ENCODE measurements at regions not wholly inside any gene's neighbourhood (a gene's known extent, or its start where the extent isn't known, plus 50 kb on each side); places are given as distances from the start of the nearest gene placed in this dataset.
A peak's percentile ranks its signal among the peaks of the same experiment; 100 is the strongest.

- Histone ChIP-seq H3K36me3 (ENCODE audit: insufficient read depth) (no peaks in the 10 kb centered on the region), H4K20me1 (ENCODE audit: insufficient read depth) (no peaks in the 10 kb centered on the region), H3K27me3 (ENCODE audit: insufficient read depth, low read depth) (no peaks in the 10 kb centered on the region), H3K27ac (no peak overlapping the region), H3K4me1 (ENCODE audit: low read depth, poor library complexity, severe bottlenecking) (no peaks in the 10 kb centered on the region), H3K9ac (no peak overlapping the region), H3K4me2 (no peak overlapping the region), H2AFZ (ENCODE audit: low read depth) (no peak overlapping the region), H3K4me3 (IDR thresholded peaks at IDR 0.05; ENCODE audit: insufficient read depth, low read depth, low read length) (no peak overlapping the region), H3K79me2 (ENCODE audit: insufficient read depth, low read depth) (no peaks in the 10 kb centered on the region)
- no peak for TF ChIP-seq CTCF (conservative IDR thresholded peaks at IDR 0.05; ENCODE audit: low read depth, low read length)
Observed at GRCh38 chr14:30373053-30373452, 185.9 kb upstream of the G2E3 start.

- no peak overlapping the region for H3K4me2 ChIP-seq
- H3K27ac ChIP-seq, result no peak overlapping the region
- H3K79me2 ChIP-seq (ENCODE audit: insufficient read depth, low read depth), result no peaks in the 10 kb centered on the region
- no peaks in the 10 kb centered on the region for H3K4me1 ChIP-seq (ENCODE audit: low read depth, poor library complexity, severe bottlenecking)
- no peak overlapping the region for H3K9ac ChIP-seq
- no peak for TF ChIP-seq CTCF (conservative IDR thresholded peaks at IDR 0.05; ENCODE audit: low read depth, low read length)
- H3K4me3 ChIP-seq (IDR thresholded peaks at IDR 0.05; ENCODE audit: insufficient read depth, low read depth, low read length), result no peak overlapping the region
- H2AFZ ChIP-seq (ENCODE audit: low read depth), result no peak overlapping the region
- H3K27me3 ChIP-seq (ENCODE audit: insufficient read depth, low read depth), result no peaks in the 10 kb centered on the region
- no peaks in the 10 kb centered on the region for H4K20me1 ChIP-seq (ENCODE audit: insufficient read depth)
- H3K36me3 ChIP-seq (ENCODE audit: insufficient read depth), result no peaks in the 10 kb centered on the region
Observed at GRCh38 chr14:30373526-30373925, 185.4 kb upstream of the G2E3 start.

GRCh38 chr14:30375296-30375892 lies 183.6 kb upstream of the G2E3 start:
- Histone ChIP-seq H3K27me3 (ENCODE audit: insufficient read depth, low read depth) (no peaks in the 10 kb centered on the region), H3K4me3 (IDR thresholded peaks at IDR 0.05; ENCODE audit: insufficient read depth, low read depth, low read length) (no peak overlapping the region), H2AFZ (ENCODE audit: low read depth) (no peak overlapping the region), H3K4me2 (no peak overlapping the region), H3K4me1 (ENCODE audit: low read depth, poor library complexity, severe bottlenecking) (no peaks in the 10 kb centered on the region), H3K9ac (no peak overlapping the region), H3K36me3 (ENCODE audit: insufficient read depth) (no peaks in the 10 kb centered on the region), H3K27ac (no peak overlapping the region), H3K79me2 (ENCODE audit: insufficient read depth, low read depth) (no peaks in the 10 kb centered on the region), H4K20me1 (ENCODE audit: insufficient read depth) (no peaks in the 10 kb centered on the region)
- peak; percentile 56; the same call in 1 of the 2 replicates for TF ChIP-seq CTCF (conservative IDR thresholded peaks at IDR 0.05; ENCODE audit: low read depth, low read length)

- Histone ChIP-seq H3K27ac (no peak overlapping the region), H3K4me2 (no peak overlapping the region), H3K4me3 (IDR thresholded peaks at IDR 0.05; ENCODE audit: insufficient read depth, low read depth, low read length) (no peak overlapping the region), H2AFZ (ENCODE audit: low read depth) (no peak overlapping the region), H3K79me2 (ENCODE audit: insufficient read depth, low read depth) (no peaks in the 10 kb centered on the region), H3K27me3 (ENCODE audit: insufficient read depth, low read depth) (no peaks in the 10 kb centered on the region), H3K36me3 (ENCODE audit: insufficient read depth) (no peaks in the 10 kb centered on the region), H3K4me1 (ENCODE audit: low read depth, poor library complexity, severe bottlenecking) (no peaks in the 10 kb centered on the region), H3K9ac (no peak overlapping the region), H4K20me1 (ENCODE audit: insufficient read depth) (no peaks in the 10 kb centered on the region)
- no peak for TF ChIP-seq CTCF (conservative IDR thresholded peaks at IDR 0.05; ENCODE audit: low read depth, low read length)
Observed at GRCh38 chr14:30381861-30382480, 177.0 kb upstream of the G2E3 start.

All from KMS-11 (cell line).